Adrenal gland (tissue), 9 donors: ENCODE measurements at regions not wholly inside any gene's neighbourhood (a gene's known extent, or its start where the extent isn't known, plus 50 kb on each side); places are given as distances from the start of the nearest gene placed in this dataset.

Experiments used
- DNase-seq, 7 donors: peaks; one replicate each; pipeline ENCODE4 v3.0.0-alpha.2; 2019 to 2020
- H3K27ac ChIP-seq, 5 donors: fragments of 200-600 bp; sonication (generic) in 4 of 5; 1 replicate in 3 of 5; 2 replicates in 2 of 5; pipeline versions ENCODE4 v1.5.1 to v1.8.0; 2016 to 2020; ENCODE audit warnings: mild to moderate bottlenecking in 1 of 5
- H3K27me3 ChIP-seq: fragments of 200-600 bp; 2 replicates; pipeline ENCODE4 v1.8.0; 2021
- H3K36me3 ChIP-seq, 2 donors: fragments of 200-600 bp; replicated peaks in 1 of 2; 1 replicate in 1 of 2; 2 replicates in 1 of 2; pipeline versions ENCODE4 v1.5.1 to v1.8.0; 2018 to 2022
- H3K4me1 ChIP-seq, 2 donors: fragments of 200-600 bp; replicated peaks in 1 of 2; 1 replicate in 1 of 2; 2 replicates in 1 of 2; pipeline versions ENCODE4 v1.5.1 to v1.8.0; 2018 to 2021
- H3K4me3 ChIP-seq, 4 donors: fragments of 200-600 bp; sonication (generic) in 3 of 4; one replicate each; pipeline ENCODE4 v1.5.1; 2016 to 2018
- H3K9me3 ChIP-seq, 3 donors: fragments of 200-600 bp; sonication (generic) in 1 of 3; replicated peaks in 1 of 3; 1 replicate in 2 of 3; 2 replicates in 1 of 3; pipeline versions ENCODE4 v1.5.1 to v1.8.0; 2016 to 2021
- CTCF ChIP-seq, 6 experiments: fragments of 450-650 bp in 4 of 6; fragments of 200-600 bp in 2 of 6; sonication (generic) in 1 of 6; IDR thresholded peaks; 1 replicate in 5 of 6; 2 replicates in 1 of 6; pipeline versions ENCODE4 v1.5.1 to v1.8.0; 2016 to 2021; ENCODE audit warnings: antibody characterized with exemption in 6 of 6, mild to moderate bottlenecking in 2 of 6, moderate library complexity in 1 of 6
- POLR2A ChIP-seq, 2 donors: fragments of 450-650 bp; IDR thresholded peaks; one replicate each; pipeline ENCODE4 v1.6.1; 2017; ENCODE audit warnings: antibody characterized with exemption in 2 of 2, mild to moderate bottlenecking in 2 of 2, moderate library complexity in 1 of 2
- whole genome bisulfite sequencing, 4 donors: extraction: QIAGEN DNeasy Blood & Tissue Kit in 2 of 4; methylation state at CpG; one replicate each; pipeline versions ENCODE4 v1.1.5 to v1.1.7; 2013 to 2017; 5-methylcytosine and 5-hydroxymethylcytosine counted together
- intact Hi-C, 2 donors: fragments of 100-400 bp; cut with DNase I; formaldehyde crosslinking; loops; one replicate each; pipeline versions ENCODE4 v1.14.1 to v1.15.0; 2022 to 2023
- donor health status: healthy with polysubstance abuse.
- donor health status: Bipolar disorder and iron deficiency.
- donor health status: DM: yes; HTN: yes; CAD: no.
- donor health status: DM: no; HTN: no; CAD: no.
- donor health status: DM: no; HTN: no; CAD: no.

- H3K4me3 ChIP-seq = no peak overlapping the region
- TF ChIP-seq POLR2A (IDR thresholded peaks at IDR 0.05) (no peak), CTCF (IDR thresholded peaks at IDR 0.05) (no peak)
- intact Hi-C loops = no loop called here
- no peaks in the 10 kb centered on the region for H3K9me3 ChIP-seq
- 50 to 59% (median 54%) methylated on average over 5 of the region's 5 CpGs for WGBS, 4 donors
- H3K27me3 ChIP-seq = no peaks in the 10 kb centered on the region
- DNase-seq = no peak
- H3K36me3 ChIP-seq = no peaks in the 10 kb centered on the region
- no peaks in the 10 kb centered on the region for H3K4me1 ChIP-seq
- H3K27ac ChIP-seq = no peak overlapping the region
Measured at GRCh38 chr18:38557006-38557405, 991.4 kb upstream of the CELF4 start.

- no peaks in the 10 kb centered on the region for H3K9me3 ChIP-seq
- H3K27me3 ChIP-seq = no peaks in the 10 kb centered on the region
- no peaks in the 10 kb centered on the region for H3K4me1 ChIP-seq
- 80 to 87% (median 84%) methylated on average over 2 of the region's 2 CpGs for WGBS, 4 donors
- H3K36me3 ChIP-seq = no peaks in the 10 kb centered on the region
- intact Hi-C loops = no loop called here
- TF ChIP-seq POLR2A (IDR thresholded peaks at IDR 0.05) (no peak), CTCF (IDR thresholded peaks at IDR 0.05) (no peak)
- no peak overlapping the region for H3K4me3 ChIP-seq
- H3K27ac ChIP-seq = no peak overlapping the region
- no peak for DNase-seq
Measured at GRCh38 chr18:38552732-38553321, 987.2 kb upstream of the CELF4 start.

- no peaks in the 10 kb centered on the region for H3K36me3 ChIP-seq
Measured at GRCh38 chr18:38551881-38552280, 986.3 kb upstream of the CELF4 start.

GRCh38 chr18:38545071-38545470, 979.5 kb upstream of the CELF4 start:
- H3K4me3 ChIP-seq = no peak overlapping the region
- no peaks in the 10 kb centered on the region for H3K36me3 ChIP-seq
- 30 to 56% (median 41%) methylated on average over 1 of the region's 1 CpG for WGBS, 4 donors
- TF ChIP-seq POLR2A (IDR thresholded peaks at IDR 0.05) = no peak
- TF ChIP-seq CTCF (IDR thresholded peaks at IDR 0.05) = no peak
- H3K4me1 ChIP-seq = no peaks in the 10 kb centered on the region
- intact Hi-C loops = no loop called here
- no peaks in the 10 kb centered on the region for H3K27me3 ChIP-seq
- H3K9me3 ChIP-seq = no peaks in the 10 kb centered on the region
- no peak for DNase-seq
- H3K27ac ChIP-seq = no peak overlapping the region

More at GRCh38 chr18:38551881-38552280, 986.3 kb upstream of the CELF4 start:
- no peak overlapping the region for H3K4me3 ChIP-seq
- WGBS, 4 donors = 87 to 92% (median 88%) methylated on average over 10 of the region's 10 CpGs
- no peaks in the 10 kb centered on the region for H3K27me3 ChIP-seq
- TF ChIP-seq POLR2A (IDR thresholded peaks at IDR 0.05) (no peak), CTCF (IDR thresholded peaks at IDR 0.05) (no peak)
- H3K4me1 ChIP-seq = no peaks in the 10 kb centered on the region
- DNase-seq = no peak
- H3K27ac ChIP-seq = no peak overlapping the region
- H3K9me3 ChIP-seq = no peaks in the 10 kb centered on the region
- intact Hi-C loops = no loop called here
